Activated B cell treated with CpG ODN at 0.5 μM for 24 hours (primary cell): ENCODE measurements at regions not wholly inside any gene's neighbourhood (a gene's known extent, or its start where the extent isn't known, plus 50 kb on each side); places are given as distances from the start of the nearest gene placed in this dataset.

Experiments used
- ATAC-seq: fragments of 200-7000 bp; cut with Tn5 transposase; one replicate; pipeline ENCODE4 v1.10.0; 2021; ENCODE audit warnings: low read depth, mild to moderate bottlenecking, moderate library complexity
- CTCF ChIA-PET: fragments of 350-600 bp; sonication (Branson Sonifier 250); formaldehyde crosslinking; loops from one replicate; lab custom pipeline; 2021; ENCODE audit warnings: antibody characterized with exemption; lab: Charles Lee
- POLR2A ChIA-PET: fragments of 350-600 bp; sonication (Branson Sonifier 250); formaldehyde crosslinking; loops from one replicate; lab custom pipeline; 2021; ENCODE audit warnings: antibody characterized with exemption; lab: Charles Lee
- DNase-seq: peaks from one replicate; pipeline ENCODE4 v3.0.0; 2022
- H3K27ac Mint-ChIP-seq: one replicate; pipeline ENCODE4 v1.8.0; 2020; ENCODE audit warnings: mixed read lengths
- H3K27me3 Mint-ChIP-seq: one replicate; pipeline ENCODE4 v1.8.0; 2021; ENCODE audit warnings: mixed read lengths
- H3K36me3 Mint-ChIP-seq: one replicate; pipeline ENCODE4 v1.8.0; 2021; ENCODE audit warnings: low read depth, mixed read lengths
- H3K4me1 Mint-ChIP-seq: one replicate; pipeline ENCODE4 v1.8.0; 2021; ENCODE audit warnings: mixed read lengths
- H3K4me3 Mint-ChIP-seq: one replicate; pipeline ENCODE4 v1.8.0; 2020; ENCODE audit warnings: mild to moderate bottlenecking, mixed read lengths
- H3K9me3 Mint-ChIP-seq: one replicate; pipeline ENCODE4 v1.8.0; 2020; ENCODE audit warnings: mixed read lengths
- intact Hi-C: fragments of 100-400 bp; cut with micrococcal nuclease; formaldehyde crosslinking; loops from one replicate; pipeline ENCODE4 v1.15.1; 2024
- TF ChIP-seq, protein P1 (sequence below): fragments of 200-600 bp; IDR thresholded peaks from one replicate; pipeline ENCODE4 v1.8.0; 2022; ENCODE audit warnings: antibody characterized with exemption, mild to moderate bottlenecking

DNA sequence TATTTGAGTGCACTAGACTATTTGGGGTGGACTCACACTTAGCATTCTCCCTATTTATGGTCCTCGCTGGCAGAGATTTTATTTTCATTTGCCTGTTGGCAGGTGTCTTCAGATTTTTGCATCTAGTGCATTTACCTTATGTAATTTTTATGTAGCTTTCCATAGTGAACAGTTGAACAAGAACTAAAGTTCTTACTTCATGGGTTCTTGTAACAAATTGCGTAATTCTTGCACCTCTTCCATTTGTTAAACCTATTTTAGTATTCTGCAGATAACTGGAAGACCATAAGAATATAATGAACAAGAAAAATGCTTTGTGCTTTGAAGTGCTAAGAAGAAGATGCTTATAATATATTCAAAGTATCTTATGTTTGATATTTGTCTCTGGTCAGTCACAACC, 252.8 kb upstream of the MMS22L start:
- H3K27me3 Mint-ChIP-seq = peaks cover 2% of the 10 kb centered on the region
- H3K9me3 Mint-ChIP-seq = no peaks in the 10 kb centered on the region
- no peaks in the 10 kb centered on the region for H3K4me1 Mint-ChIP-seq
- H3K27ac Mint-ChIP-seq = no peak overlapping the region
- TF ChIP-seq, protein P1, sequence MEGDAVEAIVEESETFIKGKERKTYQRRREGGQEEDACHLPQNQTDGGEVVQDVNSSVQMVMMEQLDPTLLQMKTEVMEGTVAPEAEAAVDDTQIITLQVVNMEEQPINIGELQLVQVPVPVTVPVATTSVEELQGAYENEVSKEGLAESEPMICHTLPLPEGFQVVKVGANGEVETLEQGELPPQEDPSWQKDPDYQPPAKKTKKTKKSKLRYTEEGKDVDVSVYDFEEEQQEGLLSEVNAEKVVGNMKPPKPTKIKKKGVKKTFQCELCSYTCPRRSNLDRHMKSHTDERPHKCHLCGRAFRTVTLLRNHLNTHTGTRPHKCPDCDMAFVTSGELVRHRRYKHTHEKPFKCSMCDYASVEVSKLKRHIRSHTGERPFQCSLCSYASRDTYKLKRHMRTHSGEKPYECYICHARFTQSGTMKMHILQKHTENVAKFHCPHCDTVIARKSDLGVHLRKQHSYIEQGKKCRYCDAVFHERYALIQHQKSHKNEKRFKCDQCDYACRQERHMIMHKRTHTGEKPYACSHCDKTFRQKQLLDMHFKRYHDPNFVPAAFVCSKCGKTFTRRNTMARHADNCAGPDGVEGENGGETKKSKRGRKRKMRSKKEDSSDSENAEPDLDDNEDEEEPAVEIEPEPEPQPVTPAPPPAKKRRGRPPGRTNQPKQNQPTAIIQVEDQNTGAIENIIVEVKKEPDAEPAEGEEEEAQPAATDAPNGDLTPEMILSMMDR = no peak
- ATAC-seq (no peak), DNase-seq (no peak)
- ChIA-PET POLR2A (no interaction called here), CTCF (no interaction called here)
- intact Hi-C loops = no loop called here
- no peak overlapping the region for H3K4me3 Mint-ChIP-seq
- H3K36me3 Mint-ChIP-seq = no peaks in the 10 kb centered on the region

DNA sequence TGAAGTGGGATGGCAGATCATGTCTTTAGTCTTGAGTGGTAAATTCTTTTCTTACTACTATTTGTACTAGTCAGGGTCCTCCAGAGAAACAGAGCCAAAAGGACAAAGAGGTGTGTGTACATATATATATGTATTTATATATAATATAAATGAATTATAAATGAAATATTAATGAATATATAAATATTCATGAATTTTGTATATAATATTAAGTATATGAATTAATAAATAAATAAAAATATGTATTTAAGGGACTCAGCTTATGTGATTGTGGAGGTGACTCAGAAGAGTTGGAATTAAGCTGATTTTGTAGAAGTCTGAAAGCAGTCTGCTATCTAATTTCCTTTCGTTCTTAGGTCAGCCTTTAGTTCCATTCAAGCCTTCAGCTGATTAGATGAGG, 265.3 kb upstream of the MMS22L start:
- no peaks in the 10 kb centered on the region for H3K4me1 Mint-ChIP-seq
- no peak overlapping the region for H3K4me3 Mint-ChIP-seq
- POLR2A ChIA-PET = no interaction called here
- H3K36me3 Mint-ChIP-seq = no peaks in the 10 kb centered on the region
- intact Hi-C loops = no loop called here
- DNase-seq = no peak
- CTCF ChIA-PET = no interaction called here
- no peaks in the 10 kb centered on the region for H3K27me3 Mint-ChIP-seq
- ATAC-seq = no peak
- H3K27ac Mint-ChIP-seq = no peak overlapping the region
- TF ChIP-seq, protein P1 = no peak
- H3K9me3 Mint-ChIP-seq = no peaks in the 10 kb centered on the region

DNA sequence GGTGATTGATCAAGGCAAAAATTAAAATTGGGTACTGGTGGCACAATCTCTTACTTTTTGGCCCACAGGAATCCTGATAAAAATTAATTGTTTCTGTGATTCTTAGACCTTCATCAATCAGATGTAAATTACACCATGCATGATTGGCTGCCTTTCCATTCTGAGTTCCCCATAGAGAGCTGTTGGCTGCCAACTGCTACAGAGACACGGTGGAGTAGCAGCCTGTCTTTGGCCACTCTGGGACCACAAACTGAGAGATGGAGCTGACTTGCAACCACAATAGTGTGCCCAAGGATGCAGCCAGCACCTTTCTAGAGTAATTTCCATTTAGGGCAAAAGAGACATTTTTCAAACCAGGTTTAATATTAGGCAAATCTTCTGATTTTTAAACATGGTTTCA, 274.3 kb upstream of the MMS22L start:
- DNase-seq = no peak
- TF ChIP-seq, protein P1 = no peak
- ChIA-PET CTCF (no interaction called here), POLR2A (no interaction called here)
- no peaks in the 10 kb centered on the region for H3K36me3 Mint-ChIP-seq
- H3K27ac Mint-ChIP-seq = no peak overlapping the region
- H3K4me1 Mint-ChIP-seq = no peaks in the 10 kb centered on the region
- no peak overlapping the region for H3K4me3 Mint-ChIP-seq
- no peaks in the 10 kb centered on the region for H3K27me3 Mint-ChIP-seq
- intact Hi-C loops = no loop called here
- no peaks in the 10 kb centered on the region for H3K9me3 Mint-ChIP-seq
- no peak for ATAC-seq

DNA sequence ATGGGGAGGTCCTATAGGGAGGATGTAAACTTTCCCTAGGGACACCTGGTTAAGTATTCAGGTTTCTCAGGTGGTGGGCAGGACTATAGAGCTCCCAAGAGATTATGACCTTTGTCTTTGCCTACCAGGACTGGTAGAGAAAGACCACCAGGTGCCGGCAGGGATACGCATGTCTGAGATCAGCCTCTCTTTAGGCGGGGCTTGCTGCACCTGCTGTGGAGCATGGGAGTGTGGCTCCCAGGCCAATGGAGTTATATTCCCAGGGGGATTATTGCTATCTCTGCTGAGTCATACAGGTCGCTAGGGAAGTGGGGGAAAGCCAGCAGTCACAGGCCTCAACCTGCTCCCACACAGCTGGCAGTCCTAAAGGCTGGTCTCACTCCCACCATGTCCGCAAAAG, 280.5 kb upstream of the MMS22L start:
- H3K27ac Mint-ChIP-seq = no peak overlapping the region
- intact Hi-C loops = no loop called here

GRCh38 chr6:97572943-97573342, 289.9 kb upstream of the MMS22L start:
- DNase-seq (no peak), ATAC-seq (no peak)
- intact Hi-C loops = no loop called here
- Mint-ChIP-seq H3K4me3 (no peak overlapping the region), H3K9me3 (no peaks in the 10 kb centered on the region), H3K27ac (no peak overlapping the region), H3K36me3 (no peaks in the 10 kb centered on the region), H3K27me3 (no peaks in the 10 kb centered on the region), H3K4me1 (no peaks in the 10 kb centered on the region)
- CTCF ChIA-PET = no interaction called here
- POLR2A ChIA-PET = no interaction called here
- TF ChIP-seq, protein P1 = no peak

More for the DNA sequence above, 280.5 kb upstream of the MMS22L start:
- H3K36me3 Mint-ChIP-seq = no peaks in the 10 kb centered on the region
- TF ChIP-seq, protein P1 = no peak
- CTCF ChIA-PET = no interaction called here
- ATAC-seq (no peak), DNase-seq (no peak)
- no peaks in the 10 kb centered on the region for H3K4me1 Mint-ChIP-seq
- H3K9me3 Mint-ChIP-seq = no peaks in the 10 kb centered on the region
- POLR2A ChIA-PET = no interaction called here
- H3K4me3 Mint-ChIP-seq = no peak overlapping the region
- no peaks in the 10 kb centered on the region for H3K27me3 Mint-ChIP-seq
